Body of pancreas (tissue), 4 donors: ENCODE measurements at regions not wholly inside any gene's neighbourhood (a gene's known extent, or its start where the extent isn't known, plus 50 kb on each side); places are given as distances from the start of the nearest gene placed in this dataset.

Source experiments
- ATAC-seq: fragments of 150-250 bp; one replicate; pipeline ENCODE4 v1.9.1; 2016
- DNase-seq, 4 donors: peaks; one replicate each; pipeline ENCODE4 v3.0.0-alpha.2; 2019
- H3K27ac ChIP-seq, 4 donors: fragments of 200-600 bp; sonication (generic); 1 replicate in 3 of 4; 2 replicates in 1 of 4; pipeline versions ENCODE4 v1.5.1 to v1.6.1; 2016 to 2019; ENCODE audit warnings: mild to moderate bottlenecking in 1 of 4, mixed read lengths in 1 of 4, moderate library complexity in 1 of 4
- H3K27me3 ChIP-seq, 2 donors: fragments of 200-600 bp; sonication (generic); one replicate each; pipeline ENCODE4 v1.6.0; 2016; ENCODE audit warnings: mild to moderate bottlenecking in 1 of 2
- H3K36me3 ChIP-seq, 2 donors: fragments of 200-600 bp; sonication (generic); replicated peaks in 1 of 2; 2 replicates each; pipeline ENCODE4 v1.5.1; 2016; ENCODE audit warnings: low read depth in 2 of 2; ENCODE audit not compliant: insufficient read depth in 1 of 2
- H3K4me1 ChIP-seq: fragments of 200-600 bp; sonication (generic); one replicate; pipeline ENCODE4 v1.6.0; 2016
- H3K4me3 ChIP-seq, 2 donors: fragments of 200-600 bp; sonication (generic); 1 replicate in 1 of 2; 2 replicates in 1 of 2; pipeline ENCODE4 v1.5.1; 2016 to 2019
- H3K9me3 ChIP-seq, 3 donors: fragments of 200-600 bp; sonication (generic); 1 replicate in 2 of 3; 2 replicates in 1 of 3; pipeline ENCODE4 v1.5.1; 2016
- POLR2A ChIP-seq, 3 donors: fragments of 450-650 bp; IDR thresholded peaks; one replicate each; pipeline ENCODE4 v1.6.1; 2016; ENCODE audit warnings: antibody characterized with exemption in 3 of 3, mild to moderate bottlenecking in 2 of 3
- WGBS, 2 donors: methylation state at CpG; one replicate each; pipeline ENCODE4 v1.1.5; 2017; 5-methylcytosine and 5-hydroxymethylcytosine counted together
- intact Hi-C: fragments of 100-400 bp; cut with DNase I; formaldehyde crosslinking; loops from one replicate; pipeline ENCODE4 v1.15.1; 2023
- TF ChIP-seq, protein P1 (sequence below), 7 experiments: fragments of 450-650 bp in 4 of 7; fragments of 200-600 bp in 3 of 7; sonication (generic) in 3 of 7; IDR thresholded peaks; one replicate each; pipeline ENCODE4 v1.5.1; 2016 to 2019; ENCODE audit warnings: antibody characterized with exemption in 7 of 7

DNA sequence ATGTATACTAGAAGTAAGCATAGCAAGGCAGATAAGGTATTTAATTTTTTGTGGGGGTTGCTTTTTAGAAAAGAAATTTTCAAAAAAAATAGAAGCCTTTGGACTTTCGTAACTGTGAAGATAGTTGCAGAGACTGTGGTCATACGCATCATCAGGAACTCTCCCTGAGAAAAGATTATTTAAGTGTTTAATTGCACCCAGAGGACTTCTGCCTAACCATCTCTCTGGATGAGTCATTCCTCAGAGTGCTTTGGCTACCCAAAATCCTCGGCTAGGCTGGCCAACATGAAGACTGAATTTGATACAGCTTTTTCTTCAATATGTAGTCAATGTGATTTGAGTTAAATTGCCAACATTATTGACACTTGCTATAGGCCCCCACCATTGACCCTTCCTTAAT, 296.4 kb downstream of the TLR4 start:
- DNase-seq (no peak), ATAC-seq (no peak)
- intact Hi-C loops: no loop called here
- no peak overlapping the region for H3K27ac ChIP-seq
- TF ChIP-seq POLR2A (IDR thresholded peaks at IDR 0.05): no peak
- TF ChIP-seq, protein P1, sequence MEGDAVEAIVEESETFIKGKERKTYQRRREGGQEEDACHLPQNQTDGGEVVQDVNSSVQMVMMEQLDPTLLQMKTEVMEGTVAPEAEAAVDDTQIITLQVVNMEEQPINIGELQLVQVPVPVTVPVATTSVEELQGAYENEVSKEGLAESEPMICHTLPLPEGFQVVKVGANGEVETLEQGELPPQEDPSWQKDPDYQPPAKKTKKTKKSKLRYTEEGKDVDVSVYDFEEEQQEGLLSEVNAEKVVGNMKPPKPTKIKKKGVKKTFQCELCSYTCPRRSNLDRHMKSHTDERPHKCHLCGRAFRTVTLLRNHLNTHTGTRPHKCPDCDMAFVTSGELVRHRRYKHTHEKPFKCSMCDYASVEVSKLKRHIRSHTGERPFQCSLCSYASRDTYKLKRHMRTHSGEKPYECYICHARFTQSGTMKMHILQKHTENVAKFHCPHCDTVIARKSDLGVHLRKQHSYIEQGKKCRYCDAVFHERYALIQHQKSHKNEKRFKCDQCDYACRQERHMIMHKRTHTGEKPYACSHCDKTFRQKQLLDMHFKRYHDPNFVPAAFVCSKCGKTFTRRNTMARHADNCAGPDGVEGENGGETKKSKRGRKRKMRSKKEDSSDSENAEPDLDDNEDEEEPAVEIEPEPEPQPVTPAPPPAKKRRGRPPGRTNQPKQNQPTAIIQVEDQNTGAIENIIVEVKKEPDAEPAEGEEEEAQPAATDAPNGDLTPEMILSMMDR (IDR thresholded peaks at IDR 0.05): no peak
- H3K27me3 ChIP-seq: no peaks in the 10 kb centered on the region
- no peaks in the 10 kb centered on the region for H3K9me3 ChIP-seq
- no peaks in the 10 kb centered on the region for H3K4me1 ChIP-seq
- H3K4me3 ChIP-seq: no peak overlapping the region
- H3K36me3 ChIP-seq: no peaks in the 10 kb centered on the region
- WGBS, 2 donors: 71 to 83% methylated on average over 3 of the region's 3 CpGs

DNA sequence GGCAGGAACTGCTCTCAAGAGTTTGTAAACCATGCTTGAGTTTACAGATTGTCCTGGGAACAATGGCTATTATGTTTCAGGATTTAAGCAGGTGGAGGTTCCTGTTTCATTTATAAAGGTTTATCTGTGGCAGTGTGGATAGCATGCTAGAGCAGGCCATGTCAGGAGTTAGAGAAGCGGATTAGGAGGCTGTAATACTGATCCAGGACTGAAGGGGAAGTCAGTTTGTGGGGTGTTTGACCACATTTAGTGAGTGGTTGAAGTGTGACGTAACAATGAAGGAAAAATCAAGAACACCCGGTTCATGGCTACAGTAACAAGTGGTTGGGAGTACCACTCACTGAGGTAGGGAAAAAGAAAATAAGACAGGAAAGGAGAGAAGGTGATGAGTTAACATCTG, 299.0 kb downstream of the TLR4 start:
- Histone ChIP-seq H3K27ac (no peak overlapping the region), H3K27me3 (no peaks in the 10 kb centered on the region), H3K9me3 (no peaks in the 10 kb centered on the region), H3K4me1 (no peaks in the 10 kb centered on the region), H3K36me3 (no peaks in the 10 kb centered on the region), H3K4me3 (no peak overlapping the region)
- DNase-seq (no peak), ATAC-seq (no peak)
- WGBS, 2 donors: 33 to 36% methylated on average over 3 of the region's 3 CpGs
- intact Hi-C loops: no loop called here
- TF ChIP-seq POLR2A (IDR thresholded peaks at IDR 0.05): no peak
- TF ChIP-seq, protein P1 (IDR thresholded peaks at IDR 0.05): no peak

DNA sequence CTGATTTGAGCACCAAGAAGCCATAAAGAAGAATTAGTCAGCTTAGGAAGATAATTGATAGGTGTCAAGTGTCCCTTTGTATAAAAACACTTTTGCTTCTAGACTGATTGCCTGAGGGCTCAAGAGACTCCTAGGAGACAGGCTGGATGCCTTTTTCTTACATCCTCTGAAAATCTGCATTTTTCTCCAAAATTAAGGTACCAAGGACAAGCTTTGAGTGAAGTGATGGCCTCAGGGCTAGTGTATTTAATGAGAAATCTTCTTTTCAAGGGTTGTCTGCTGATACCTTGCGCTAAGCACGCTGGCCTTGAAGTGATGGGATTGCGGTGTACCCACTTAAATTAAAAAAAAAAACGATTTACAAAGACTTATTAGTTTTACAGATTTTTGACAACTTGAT, 304.0 kb downstream of the TLR4 start:
- H3K27ac ChIP-seq: no peak overlapping the region
- WGBS, 2 donors: 38 to 48% methylated on average over 4 of the region's 4 CpGs
- H3K4me3 ChIP-seq: no peak overlapping the region
- H3K27me3 ChIP-seq: no peaks in the 10 kb centered on the region
- no peak for DNase-seq
- no peaks in the 10 kb centered on the region for H3K4me1 ChIP-seq
- intact Hi-C loops: no loop called here
- ATAC-seq: no peak
- no peaks in the 10 kb centered on the region for H3K36me3 ChIP-seq
- no peaks in the 10 kb centered on the region for H3K9me3 ChIP-seq
- TF ChIP-seq, protein P1 (IDR thresholded peaks at IDR 0.05): no peak
- no peak for TF ChIP-seq POLR2A (IDR thresholded peaks at IDR 0.05)

DNA sequence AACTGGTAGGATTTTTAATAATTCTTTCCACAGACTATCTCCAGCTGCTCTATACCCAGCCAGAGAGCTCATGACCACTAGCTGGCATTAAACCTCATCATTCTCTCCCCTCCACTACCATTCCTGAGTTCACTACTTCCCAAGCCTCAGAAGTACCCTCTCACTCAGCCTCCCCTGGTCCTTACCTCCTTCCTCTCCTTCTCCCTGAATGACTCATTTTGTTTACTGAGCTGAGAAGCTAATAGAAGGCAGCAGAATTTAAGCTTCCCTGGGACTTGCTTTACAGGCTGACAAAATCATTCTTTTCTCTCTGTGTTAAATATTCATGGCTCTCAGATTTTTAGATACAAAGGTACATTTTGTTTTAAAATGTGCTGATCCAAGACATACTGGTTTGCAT, 305.4 kb downstream of the TLR4 start:
- intact Hi-C loops: no loop called here
- H3K27ac ChIP-seq: no peak overlapping the region
- no peak overlapping the region for H3K4me3 ChIP-seq
- no peaks in the 10 kb centered on the region for H3K27me3 ChIP-seq
- no peak for ATAC-seq
- no peaks in the 10 kb centered on the region for H3K9me3 ChIP-seq
- DNase-seq: no peak
- no peaks in the 10 kb centered on the region for H3K36me3 ChIP-seq
- TF ChIP-seq, protein P1 (IDR thresholded peaks at IDR 0.05): no peak
- no peak for TF ChIP-seq POLR2A (IDR thresholded peaks at IDR 0.05)
- no peaks in the 10 kb centered on the region for H3K4me1 ChIP-seq

GRCh38 chr9:118017607-118018122, 313.5 kb downstream of the TLR4 start:
- Histone ChIP-seq H3K9me3 (no peaks in the 10 kb centered on the region), H3K4me3 (no peak overlapping the region), H3K36me3 (no peaks in the 10 kb centered on the region), H3K4me1 (no peaks in the 10 kb centered on the region), H3K27ac (no peak overlapping the region), H3K27me3 (no peaks in the 10 kb centered on the region)
- ATAC-seq (no peak), DNase-seq (no peak)
- intact Hi-C loops: no loop called here
- TF ChIP-seq, protein P1 (IDR thresholded peaks at IDR 0.05): no peak
- TF ChIP-seq POLR2A (IDR thresholded peaks at IDR 0.05): no peak
- WGBS, 2 donors: 26 to 65% methylated on average over 2 of the region's 2 CpGs
